ENCODE measurements at regions not wholly inside any gene's neighbourhood (a gene's known extent, or its start where the extent isn't known, plus 50 kb on each side); places are given as distances from the start of the nearest gene placed in this dataset.

- TF ChIP-seq SIN3A (IDR thresholded peaks at IDR 0.05; ENCODE audit: borderline replicate concordance, insufficient read depth, low read length) (no peak), TAF1 (IDR thresholded peaks at IDR 0.05; ENCODE audit: borderline replicate concordance, insufficient read depth, low read length) (no peak), FOXP2 (optimal IDR thresholded peaks at IDR 0.05; ENCODE audit: borderline replicate concordance, extremely low read depth, extremely low read length, insufficient read depth) (no peak), POLR2AphosphoS5 (IDR thresholded peaks at IDR 0.05; ENCODE audit: low read depth, low read length) (no peak), REST (IDR thresholded peaks at IDR 0.05; ENCODE audit: insufficient read depth in 1 of 2, low read depth in 2 of 2, low read length in 2 of 2) (no peak)
Measured at GRCh38 chr18:51603111-51603510, 405.6 kb upstream of the MEX3C start.

- TF ChIP-seq TAF1 (IDR thresholded peaks at IDR 0.05; ENCODE audit: borderline replicate concordance, insufficient read depth, low read length) (no peak), REST (IDR thresholded peaks at IDR 0.05; ENCODE audit: insufficient read depth in 1 of 2, low read depth in 2 of 2, low read length in 2 of 2) (no peak), SIN3A (IDR thresholded peaks at IDR 0.05; ENCODE audit: borderline replicate concordance, insufficient read depth, low read length) (no peak), FOXP2 (optimal IDR thresholded peaks at IDR 0.05; ENCODE audit: borderline replicate concordance, extremely low read depth, extremely low read length, insufficient read depth) (no peak), POLR2AphosphoS5 (IDR thresholded peaks at IDR 0.05; ENCODE audit: low read depth, low read length) (no peak)
Measured at GRCh38 chr18:51603551-51603950, 406.1 kb upstream of the MEX3C start.

GRCh38 chr18:51610481-51610880 is 413.0 kb upstream of the MEX3C start:
- no peak for TF ChIP-seq POLR2AphosphoS5 (IDR thresholded peaks at IDR 0.05; ENCODE audit: low read depth, low read length)
- no peak for TF ChIP-seq REST (IDR thresholded peaks at IDR 0.05; ENCODE audit: insufficient read depth in 1 of 2, low read depth in 2 of 2, low read length in 2 of 2)
- TF ChIP-seq SIN3A (IDR thresholded peaks at IDR 0.05; ENCODE audit: borderline replicate concordance, insufficient read depth, low read length) = no peak
- TF ChIP-seq FOXP2 (optimal IDR thresholded peaks at IDR 0.05; ENCODE audit: borderline replicate concordance, extremely low read depth, extremely low read length, insufficient read depth) = no peak
- no peak for TF ChIP-seq TAF1 (IDR thresholded peaks at IDR 0.05; ENCODE audit: borderline replicate concordance, insufficient read depth, low read length)

- TF ChIP-seq REST (IDR thresholded peaks at IDR 0.05; ENCODE audit: insufficient read depth in 1 of 2, low read depth in 2 of 2, low read length in 2 of 2) (no peak), TAF1 (IDR thresholded peaks at IDR 0.05; ENCODE audit: borderline replicate concordance, insufficient read depth, low read length) (no peak), SIN3A (IDR thresholded peaks at IDR 0.05; ENCODE audit: borderline replicate concordance, insufficient read depth, low read length) (no peak), POLR2AphosphoS5 (IDR thresholded peaks at IDR 0.05; ENCODE audit: low read depth, low read length) (no peak), FOXP2 (optimal IDR thresholded peaks at IDR 0.05; ENCODE audit: borderline replicate concordance, extremely low read depth, extremely low read length, insufficient read depth) (no peak)
Measured at GRCh38 chr18:51611326-51611725, 413.8 kb upstream of the MEX3C start.

- no peak for TF ChIP-seq FOXP2 (optimal IDR thresholded peaks at IDR 0.05; ENCODE audit: borderline replicate concordance, extremely low read depth, extremely low read length, insufficient read depth)
Measured at GRCh38 chr18:51614033-51614432, 416.6 kb upstream of the MEX3C start.

Data from PFSK-1 (cell line).